ENCODE measurements at regions not wholly inside any gene's neighbourhood (a gene's known extent, or its start where the extent isn't known, plus 50 kb on each side); places are given as distances from the start of the nearest gene placed in this dataset.

- no peak for TF ChIP-seq CTCF (IDR thresholded peaks at IDR 0.05; ENCODE audit: insufficient read depth, low read depth, low read length)
- no peak for DNase-seq (ENCODE audit: low read depth)
- H3K4me3 ChIP-seq (ENCODE audit: low read depth, low read length), result no peak overlapping the region
These were observed 268.8 kb downstream of the NSG2 start for GRCh38 chr5:174314261-174314660.

- no peak overlapping the region for H3K4me3 ChIP-seq (ENCODE audit: low read depth, low read length)
- DNase-seq (ENCODE audit: low read depth), result no peak
- no peak for TF ChIP-seq CTCF (IDR thresholded peaks at IDR 0.05; ENCODE audit: insufficient read depth, low read depth, low read length)
These were observed 270.0 kb downstream of the NSG2 start for GRCh38 chr5:174315471-174315870.

GRCh38 chr5:174315871-174316270 is 270.4 kb downstream of the NSG2 start:
- H3K4me3 ChIP-seq (ENCODE audit: low read depth, low read length), result no peak overlapping the region
- TF ChIP-seq CTCF (IDR thresholded peaks at IDR 0.05; ENCODE audit: insufficient read depth, low read depth, low read length), result no peak

GRCh38 chr5:174316326-174316725 is 270.8 kb downstream of the NSG2 start:
- no peak for TF ChIP-seq CTCF (IDR thresholded peaks at IDR 0.05; ENCODE audit: insufficient read depth, low read depth, low read length)
- no peak for DNase-seq (ENCODE audit: low read depth)
- H3K4me3 ChIP-seq (ENCODE audit: low read depth, low read length), result no peak overlapping the region

More at GRCh38 chr5:174315871-174316270, 270.4 kb downstream of the NSG2 start:
- DNase-seq (ENCODE audit: low read depth), result no peak

- peak; percentile 87 for TF ChIP-seq CTCF (IDR thresholded peaks at IDR 0.05; ENCODE audit: insufficient read depth, low read depth, low read length)
- DNase-seq (ENCODE audit: low read depth), result peak; percentile 43
- no peak overlapping the region for H3K4me3 ChIP-seq (ENCODE audit: low read depth, low read length)
These were observed 271.9 kb downstream of the NSG2 start for GRCh38 chr5:174317256-174317894.

- no peak for TF ChIP-seq CTCF (IDR thresholded peaks at IDR 0.05; ENCODE audit: insufficient read depth, low read depth, low read length)
- DNase-seq (ENCODE audit: low read depth), result no peak
- no peak overlapping the region for H3K4me3 ChIP-seq (ENCODE audit: low read depth, low read length)
These were observed 273.1 kb downstream of the NSG2 start for GRCh38 chr5:174318578-174318977.

GRCh38 chr5:174319551-174319950 is 274.0 kb downstream of the NSG2 start:
- DNase-seq (ENCODE audit: low read depth), result no peak
- TF ChIP-seq CTCF (IDR thresholded peaks at IDR 0.05; ENCODE audit: insufficient read depth, low read depth, low read length), result no peak

More at GRCh38 chr5:174319551-174319950, 274.0 kb downstream of the NSG2 start:
- no peak overlapping the region for H3K4me3 ChIP-seq (ENCODE audit: low read depth, low read length)
